GM18519 (cell line): ENCODE measurements at regions not wholly inside any gene's neighbourhood (a gene's known extent, or its start where the extent isn't known, plus 50 kb on each side); places are given as distances from the start of the nearest gene placed in this dataset.

Experiments used
- ATAC-seq: cut with Tn5 transposase; IDR thresholded peaks from one replicate; pipeline ENCODE4 v1.9.1; 2021; ENCODE audit warnings: mild to moderate bottlenecking, moderate library complexity; ENCODE audit not compliant: unreplicated experiment, low FRiP score

- ATAC-seq, result no peak
Measured at GRCh38 chr7:94054130-94054529, 50.0 kb upstream of the BET1 start.

- no peak for ATAC-seq
Measured at GRCh38 chr7:94055963-94056362, 51.8 kb upstream of the BET1 start.

- ATAC-seq, result no peak
Measured at GRCh38 chr7:94056796-94057207, 52.6 kb upstream of the BET1 start.

GRCh38 chr7:94057955-94058354, 53.8 kb upstream of the BET1 start:
- no peak for ATAC-seq

- no peak for ATAC-seq
Measured at GRCh38 chr7:94059746-94060145, 55.6 kb upstream of the BET1 start.

- ATAC-seq, result no peak
Measured at GRCh38 chr7:94060752-94061151, 56.6 kb upstream of the BET1 start.

- no peak for ATAC-seq
Measured at GRCh38 chr7:94061326-94061725, 57.2 kb upstream of the BET1 start.

- no peak for ATAC-seq
Measured at GRCh38 chr7:94062372-94062771, 58.2 kb upstream of the BET1 start.

- no peak for ATAC-seq
Measured at GRCh38 chr7:94064541-94065191, 60.5 kb upstream of the BET1 start.

- ATAC-seq, result no peak
Measured at GRCh38 chr7:94067047-94067446, 62.9 kb upstream of the BET1 start.

- ATAC-seq, result no peak
Measured at GRCh38 chr7:94067506-94067905, 63.4 kb upstream of the BET1 start.

GRCh38 chr7:94069162-94069739, 65.1 kb upstream of the BET1 start:
- no peak for ATAC-seq

- no peak for ATAC-seq
Measured at GRCh38 chr7:94080551-94080950, 76.4 kb upstream of the BET1 start.

GRCh38 chr7:94082126-94082525, 78.0 kb upstream of the BET1 start:
- ATAC-seq, result no peak

- ATAC-seq, result peak; percentile 100
Measured at GRCh38 chr7:94087664-94088352, 83.7 kb upstream of the BET1 start.

- ATAC-seq, result no peak
Measured at GRCh38 chr7:94088560-94088959, 84.4 kb upstream of the BET1 start.

GRCh38 chr7:94089806-94090205, 85.7 kb upstream of the BET1 start:
- ATAC-seq, result no peak

GRCh38 chr7:94092980-94093379, 88.8 kb upstream of the BET1 start:
- no peak for ATAC-seq

GRCh38 chr7:94094298-94094697, 90.1 kb upstream of the BET1 start:
- no peak for ATAC-seq

- no peak for ATAC-seq
Measured at GRCh38 chr7:94095316-94096009, 91.3 kb upstream of the BET1 start.

- ATAC-seq, result no peak
Measured at GRCh38 chr7:94099679-94100078, 95.5 kb upstream of the BET1 start.
